Hepatocyte (in vitro differentiated cells): ENCODE measurements at regions not wholly inside any gene's neighbourhood (a gene's known extent, or its start where the extent isn't known, plus 50 kb on each side); places are given as distances from the start of the nearest gene placed in this dataset.

ENCODE experiments used
- EZH2 ChIP-seq: fragments of 200-600 bp; sonication (generic); IDR thresholded peaks from 2 replicates; pipeline ENCODE4 v1.6.1; 2016; ENCODE audit warnings: antibody characterized with exemption, mild to moderate bottlenecking, borderline replicate concordance
- EZH2phosphoT487 ChIP-seq: fragments of 200-600 bp; sonication (generic); IDR thresholded peaks from one replicate; pipeline ENCODE4 v1.6.1; 2018; ENCODE audit warnings: antibody characterized with exemption, mild to moderate bottlenecking, low read depth, moderate library complexity; ENCODE audit not compliant: unreplicated experiment, severe bottlenecking
- TF ChIP-seq, protein P1 (sequence below): fragments of 200-600 bp; sonication (generic); IDR thresholded peaks from 2 replicates; pipeline ENCODE4 v1.5.1; 2016; ENCODE audit warnings: antibody characterized with exemption, mild to moderate bottlenecking; ENCODE audit not compliant: poor library complexity

DNA sequence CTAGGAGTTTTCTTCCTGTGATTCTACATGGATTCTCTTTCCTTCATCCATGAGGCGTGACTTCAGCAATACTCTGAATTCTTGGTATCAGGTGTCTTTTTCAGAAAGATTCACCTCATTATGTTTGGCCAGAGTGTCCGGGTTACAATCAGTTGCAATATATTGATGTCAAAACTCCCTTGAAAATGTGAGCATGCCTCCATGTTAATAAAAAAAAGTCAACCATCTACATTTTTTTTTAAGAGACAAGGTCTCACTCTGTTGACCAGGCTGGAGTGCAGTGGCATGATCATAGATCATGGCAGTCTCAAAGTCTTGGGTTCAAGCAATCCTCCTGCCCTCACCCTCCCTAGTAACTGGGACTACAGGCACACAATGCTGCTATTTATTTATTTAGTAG, 80.9 kb upstream of the NEUROD1 start:
- TF ChIP-seq, protein P1, sequence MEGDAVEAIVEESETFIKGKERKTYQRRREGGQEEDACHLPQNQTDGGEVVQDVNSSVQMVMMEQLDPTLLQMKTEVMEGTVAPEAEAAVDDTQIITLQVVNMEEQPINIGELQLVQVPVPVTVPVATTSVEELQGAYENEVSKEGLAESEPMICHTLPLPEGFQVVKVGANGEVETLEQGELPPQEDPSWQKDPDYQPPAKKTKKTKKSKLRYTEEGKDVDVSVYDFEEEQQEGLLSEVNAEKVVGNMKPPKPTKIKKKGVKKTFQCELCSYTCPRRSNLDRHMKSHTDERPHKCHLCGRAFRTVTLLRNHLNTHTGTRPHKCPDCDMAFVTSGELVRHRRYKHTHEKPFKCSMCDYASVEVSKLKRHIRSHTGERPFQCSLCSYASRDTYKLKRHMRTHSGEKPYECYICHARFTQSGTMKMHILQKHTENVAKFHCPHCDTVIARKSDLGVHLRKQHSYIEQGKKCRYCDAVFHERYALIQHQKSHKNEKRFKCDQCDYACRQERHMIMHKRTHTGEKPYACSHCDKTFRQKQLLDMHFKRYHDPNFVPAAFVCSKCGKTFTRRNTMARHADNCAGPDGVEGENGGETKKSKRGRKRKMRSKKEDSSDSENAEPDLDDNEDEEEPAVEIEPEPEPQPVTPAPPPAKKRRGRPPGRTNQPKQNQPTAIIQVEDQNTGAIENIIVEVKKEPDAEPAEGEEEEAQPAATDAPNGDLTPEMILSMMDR, result no peak
- TF ChIP-seq EZH2, result no peak
- TF ChIP-seq EZH2phosphoT487, result no peak
